Stomach (tissue), 4 donors: ENCODE measurements at regions not wholly inside any gene's neighbourhood (a gene's known extent, or its start where the extent isn't known, plus 50 kb on each side); places are given as distances from the start of the nearest gene placed in this dataset.

ENCODE experiments used
- POLR2A ChIP-seq, 4 donors: fragments of 450-650 bp; IDR thresholded peaks; one replicate each; pipeline ENCODE4 v1.6.1; 2016; ENCODE audit warnings: antibody characterized with exemption in 4 of 4, control low read depth in 2 of 4, mild to moderate bottlenecking in 1 of 4, moderate library complexity in 1 of 4
- POLR2AphosphoS5 ChIP-seq, 3 donors: sonication (generic); formaldehyde crosslinking; IDR thresholded peaks; one replicate each; pipeline ENCODE4 v1.6.1; 2016; ENCODE audit warnings: antibody characterized with exemption in 3 of 3

DNA sequence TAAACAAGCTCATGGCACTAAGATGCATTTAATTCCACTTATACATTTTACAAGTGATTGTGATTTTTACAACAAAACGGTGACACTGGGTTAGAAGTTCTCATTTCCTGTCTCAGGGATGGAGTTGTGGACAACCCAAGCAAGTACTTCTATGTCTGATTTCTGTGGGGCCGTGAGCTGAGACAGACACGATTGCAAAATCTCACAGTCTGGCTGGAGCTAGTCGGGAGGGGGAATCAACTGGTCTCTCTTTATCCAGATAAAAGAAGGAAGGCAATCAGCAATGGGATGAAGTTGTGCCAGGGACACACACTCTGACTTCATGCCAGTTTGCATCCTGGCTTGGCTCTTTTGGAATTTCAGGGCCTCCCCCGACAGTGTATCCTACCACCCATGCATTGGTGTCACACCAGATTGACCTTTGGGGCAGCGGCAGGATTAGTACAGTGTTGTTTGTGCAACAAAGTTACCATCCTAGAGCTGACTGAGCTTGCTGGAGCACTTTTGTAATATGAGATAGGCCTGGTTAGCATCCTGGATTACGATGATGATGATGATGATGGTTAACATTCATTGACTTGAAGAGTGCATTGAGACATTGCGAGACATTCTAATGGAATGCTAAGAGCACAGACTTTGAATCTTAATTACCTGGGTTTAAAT, 98.8 kb downstream of the CTAGE1 start:
- no peak for TF ChIP-seq POLR2AphosphoS5 (IDR thresholded peaks at IDR 0.05)
- TF ChIP-seq POLR2A (IDR thresholded peaks at IDR 0.05), result no peak
